HL-60 (cell line): ENCODE measurements at regions not wholly inside any gene's neighbourhood (a gene's known extent, or its start where the extent isn't known, plus 50 kb on each side); places are given as distances from the start of the nearest gene placed in this dataset.

Experiments
- DNase-seq, 2 experiments: peaks; one replicate each; pipeline ENCODE4 v3.0.0-alpha.2; 2010 to 2020; ENCODE audit warnings: low read depth in 1 of 2, low spot score in 1 of 2
- H3K27ac ChIP-seq: fragments of 250-450 bp; sonication (Bioruptor Pico); replicated peaks from 2 replicates; pipeline ENCODE4 v1.5.1; 2020; ENCODE audit warnings: mild to moderate bottlenecking, moderate library complexity
- H3K27me3 ChIP-seq: fragments of 250-450 bp; sonication (Bioruptor Pico); 2 replicates; pipeline ENCODE4 v1.5.1; 2021; ENCODE audit warnings: mild to moderate bottlenecking, moderate library complexity; ENCODE audit not compliant: insufficient read depth, poor library complexity, severe bottlenecking
- H3K4me3 ChIP-seq: replicated peaks from 2 replicates; pipeline ENCODE4 v1.5.1; 2011; ENCODE audit warnings: mild to moderate bottlenecking, control low read depth, low read length; ENCODE audit not compliant: insufficient read depth
- CTCF ChIP-seq: IDR thresholded peaks from one replicate; pipeline ENCODE4 v1.5.1; 2011; ENCODE audit warnings: low read length, control low read depth, inconsistent platforms; ENCODE audit not compliant: insufficient read depth
- GABPA ChIP-seq: IDR thresholded peaks from 2 replicates; pipeline ENCODE4 v1.6.1; 2012; ENCODE audit warnings: low read depth
- POLR2AphosphoS5 ChIP-seq: IDR thresholded peaks from 2 replicates; pipeline ENCODE4 v1.6.1; 2012; ENCODE audit warnings: low read depth
- REST ChIP-seq: IDR thresholded peaks from 2 replicates; pipeline ENCODE4 v1.6.1; 2012; ENCODE audit warnings: low read depth; ENCODE audit not compliant: insufficient replicate concordance
- SPI1 ChIP-seq: IDR thresholded peaks from 2 replicates; pipeline ENCODE4 v1.6.1; 2012; ENCODE audit warnings: low read depth, mild to moderate bottlenecking, borderline replicate concordance

GRCh38 chr15:77715860-77716259 is 83.1 kb upstream of the LINGO1 start:
- no peaks in the 10 kb centered on the region for H3K27me3 ChIP-seq
- no peak overlapping the region for H3K4me3 ChIP-seq

GRCh38 chr15:77715051-77715450 is 82.3 kb upstream of the LINGO1 start:
- Histone ChIP-seq H3K27ac (no peak overlapping the region), H3K4me3 (no peak overlapping the region), H3K27me3 (no peaks in the 10 kb centered on the region)
- DNase-seq: no peak
- TF ChIP-seq SPI1 (no peak), CTCF (no peak), REST (no peak), GABPA (no peak), POLR2AphosphoS5 (no peak)

More at GRCh38 chr15:77715860-77716259, 83.1 kb upstream of the LINGO1 start:
- no peak for TF ChIP-seq POLR2AphosphoS5
- no peak for TF ChIP-seq CTCF
- no peak for TF ChIP-seq SPI1
- no peak for TF ChIP-seq GABPA
- no peak for TF ChIP-seq REST
- DNase-seq: no peak
- H3K27ac ChIP-seq: no peak overlapping the region

GRCh38 chr15:77714555-77714954 is 81.8 kb upstream of the LINGO1 start:
- Histone ChIP-seq H3K4me3 (no peak overlapping the region), H3K27me3 (no peaks in the 10 kb centered on the region), H3K27ac (no peak overlapping the region)
- no peak for DNase-seq
- no peak for TF ChIP-seq GABPA
- TF ChIP-seq CTCF: no peak
- no peak for TF ChIP-seq REST
- TF ChIP-seq POLR2AphosphoS5: no peak
- TF ChIP-seq SPI1: no peak
